H9 (cell line): ENCODE measurements at regions not wholly inside any gene's neighbourhood (a gene's known extent, or its start where the extent isn't known, plus 50 kb on each side); places are given as distances from the start of the nearest gene placed in this dataset.

Source experiments
- DNase-seq: peaks from one replicate; pipeline ENCODE4 v3.0.0-alpha.2; 2017
- H2AFZ ChIP-seq: one replicate; pipeline ENCODE4 v1.6.1; 2013; ENCODE audit warnings: mild to moderate bottlenecking, low read length, control low read depth, moderate library complexity
- H2AK5ac ChIP-seq: 2 replicates; pipeline ENCODE4 v1.6.1; 2013; ENCODE audit warnings: low read length, control low read depth, mixed read lengths; ENCODE audit not compliant: insufficient read length
- H2BK120ac ChIP-seq: one replicate; pipeline ENCODE4 v1.6.1; 2013; ENCODE audit warnings: low read depth, mild to moderate bottlenecking, low read length, control low read depth, inconsistent platforms; ENCODE audit not compliant: poor library complexity, severe bottlenecking
- H2BK12ac ChIP-seq: 2 replicates; pipeline ENCODE4 v1.6.1; 2013; ENCODE audit warnings: low read length, control low read depth, mixed read lengths, low read depth; ENCODE audit not compliant: insufficient read length
- H2BK15ac ChIP-seq: 2 replicates; pipeline ENCODE4 v1.6.1; 2013; ENCODE audit warnings: low read depth, low read length, control low read depth
- H2BK20ac ChIP-seq: one replicate; pipeline ENCODE4 v1.6.1; 2013; ENCODE audit warnings: low read depth, mild to moderate bottlenecking, low read length, control low read depth, inconsistent platforms; ENCODE audit not compliant: poor library complexity, severe bottlenecking
- H2BK5ac ChIP-seq: 2 replicates; pipeline ENCODE4 v1.6.1; 2013; ENCODE audit warnings: low read length, control low read depth, mixed read lengths; ENCODE audit not compliant: insufficient read length
- H3K14ac ChIP-seq: 2 replicates; pipeline ENCODE4 v1.6.1; 2013; ENCODE audit warnings: low read length, control low read depth; ENCODE audit not compliant: insufficient read depth
- H3K18ac ChIP-seq: 2 replicates; pipeline ENCODE4 v1.6.1; 2013; ENCODE audit warnings: low read depth, mild to moderate bottlenecking, mixed read lengths, low read length, control low read depth; ENCODE audit not compliant: insufficient read length
- H3K23ac ChIP-seq: 2 replicates; pipeline ENCODE4 v1.6.1; 2013; ENCODE audit warnings: low read length, control low read depth, mixed read lengths, low read depth; ENCODE audit not compliant: insufficient read length
- H3K23me2 ChIP-seq: 2 replicates; pipeline ENCODE4 v1.6.1; 2013; ENCODE audit warnings: low read depth, mild to moderate bottlenecking, mixed read lengths, low read length, control low read depth; ENCODE audit not compliant: insufficient read length, poor library complexity, severe bottlenecking
- H3K27ac ChIP-seq: 2 replicates; pipeline ENCODE4 v1.5.1; 2013; ENCODE audit warnings: low read length, control low read depth, mixed read lengths, low read depth; ENCODE audit not compliant: insufficient read length
- H3K27me3 ChIP-seq: 2 replicates; pipeline ENCODE4 v1.6.1; 2013; ENCODE audit warnings: low read length, control low read depth, inconsistent platforms; ENCODE audit not compliant: insufficient read depth
- H3K4ac ChIP-seq: 2 replicates; pipeline ENCODE4 v1.6.1; 2013; ENCODE audit warnings: low read depth, mild to moderate bottlenecking, control low read depth, inconsistent platforms, low read length, moderate library complexity
- H3K4me1 ChIP-seq: 2 replicates; pipeline ENCODE4 v1.6.1; 2013; ENCODE audit warnings: low read length, control low read depth, inconsistent platforms; ENCODE audit not compliant: insufficient read depth
- H3K4me2 ChIP-seq: 2 replicates; pipeline ENCODE4 v1.6.1; 2013; ENCODE audit warnings: low read length, control low read depth, mixed read lengths; ENCODE audit not compliant: insufficient read length, insufficient read depth
- H3K56ac ChIP-seq: 2 replicates; pipeline ENCODE4 v1.6.1; 2013; ENCODE audit warnings: low read depth, mild to moderate bottlenecking, mixed read lengths, low read length, control low read depth; ENCODE audit not compliant: insufficient read length
- H3K79me1 ChIP-seq: 2 replicates; pipeline ENCODE4 v1.6.1; 2013; ENCODE audit warnings: low read depth, mild to moderate bottlenecking, moderate library complexity, low read length, control low read depth, inconsistent platforms; ENCODE audit not compliant: insufficient read depth, poor library complexity, severe bottlenecking
- H3K79me2 ChIP-seq: 2 replicates; pipeline ENCODE4 v1.6.1; 2013; ENCODE audit warnings: low read length, control low read depth, inconsistent platforms; ENCODE audit not compliant: insufficient read depth
- H3K9ac ChIP-seq: 2 replicates; pipeline ENCODE4 v1.6.1; 2013; ENCODE audit warnings: low read length, control low read depth, mixed read lengths; ENCODE audit not compliant: insufficient read length; ENCODE audit errors: extremely low read depth
- H3K9me3 ChIP-seq: one replicate; pipeline ENCODE4 v1.6.1; 2013; ENCODE audit warnings: low read depth, low read length, inconsistent platforms; ENCODE audit not compliant: control insufficient read depth
- H3T11ph ChIP-seq: one replicate; pipeline ENCODE4 v1.6.1; 2013; ENCODE audit warnings: mild to moderate bottlenecking, low read length, control low read depth, inconsistent platforms
- H4K20me1 ChIP-seq: one replicate; pipeline ENCODE4 v1.6.1; 2013; ENCODE audit not compliant: control insufficient read depth, insufficient read length, insufficient read depth
- H4K5ac ChIP-seq: 2 replicates; pipeline ENCODE4 v1.6.1; 2013; ENCODE audit warnings: low read depth, mild to moderate bottlenecking, mixed read lengths, low read length, control low read depth; ENCODE audit not compliant: insufficient read length
- H4K8ac ChIP-seq: replicated peaks from 2 replicates; pipeline ENCODE4 v1.6.1; 2013; ENCODE audit warnings: low read length, control low read depth, mixed read lengths, low read depth; ENCODE audit not compliant: insufficient read length
- H4K91ac ChIP-seq: 2 replicates; pipeline ENCODE4 v1.6.1; 2013; ENCODE audit warnings: low read depth, mild to moderate bottlenecking, moderate library complexity, mixed read lengths, low read length, control low read depth; ENCODE audit not compliant: insufficient read length
- H3K27ac Mint-ChIP-seq, 3 experiments: 2 replicates in 2 of 3; 3 replicates in 1 of 3; pipeline ENCODE4 v1.8.0; 2020 to 2021; ENCODE audit warnings: mixed read lengths in 3 of 3, mild to moderate bottlenecking in 1 of 3, moderate library complexity in 1 of 3
- H3K27me3 Mint-ChIP-seq: 2 replicates; pipeline ENCODE4 v1.8.0; 2021; ENCODE audit warnings: low read depth, mild to moderate bottlenecking, moderate library complexity, mixed read lengths
- H3K36me3 Mint-ChIP-seq, 3 experiments: 2 replicates in 2 of 3; 3 replicates in 1 of 3; pipeline ENCODE4 v1.8.0; 2020 to 2021; ENCODE audit warnings: low read depth in 3 of 3, mixed read lengths in 3 of 3; ENCODE audit not compliant: insufficient read depth in 1 of 3
- H3K4me1 Mint-ChIP-seq, 2 experiments: 2 replicates each; pipeline ENCODE4 v1.8.0; 2020; ENCODE audit warnings: mixed read lengths in 2 of 2
- H3K4me3 Mint-ChIP-seq, 2 experiments: 2 replicates in 1 of 2; 3 replicates in 1 of 2; pipeline ENCODE4 v1.8.0; 2020 to 2021; ENCODE audit warnings: mild to moderate bottlenecking in 2 of 2, mixed read lengths in 2 of 2, moderate library complexity in 1 of 2
- H3K9me3 Mint-ChIP-seq, 2 experiments: 2 replicates in 1 of 2; 3 replicates in 1 of 2; pipeline ENCODE4 v1.8.0; 2020; ENCODE audit warnings: mild to moderate bottlenecking in 2 of 2, mixed read lengths in 2 of 2, moderate library complexity in 1 of 2
- WGBS: extraction: QIAGEN DNeasy Blood & Tissue Kit; methylation state at CpG from one replicate; pipeline ENCODE4 v1.1.7; 2013; ENCODE audit warnings: missing lambda C conversion rate, low lambda C conversion rate, mixed read lengths; ENCODE audit not compliant: insufficient read length; ENCODE audit errors: extremely low coverage; 5-methylcytosine and 5-hydroxymethylcytosine counted together
- TF ChIP-seq, protein P1 (sequence below): fragments of 200-600 bp; sonication (generic); conservative IDR thresholded peaks from 3 replicates; pipeline ENCODE4 v1.8.0; 2021; ENCODE audit warnings: antibody characterized with exemption, mild to moderate bottlenecking

DNA sequence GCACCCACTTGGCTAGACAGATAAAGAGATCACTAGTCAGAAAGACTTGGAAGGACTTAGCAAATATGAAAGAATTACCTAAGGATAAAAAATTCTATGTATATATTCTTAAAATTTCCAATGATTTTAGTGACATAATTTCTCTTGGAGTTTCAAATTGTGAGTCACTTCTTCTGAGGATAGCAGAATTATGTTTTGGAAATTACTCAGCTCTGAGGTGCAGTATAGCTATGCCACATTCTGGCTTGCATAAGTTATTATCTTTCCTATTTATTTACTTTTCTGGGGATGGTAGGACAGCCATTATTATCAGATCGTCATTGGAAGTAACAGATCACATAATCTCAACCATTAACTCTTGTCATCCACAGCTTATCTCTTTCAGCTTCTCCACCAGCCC lies 853.5 kb downstream of the TRIML1 start:
- Mint-ChIP-seq H3K27ac (no peak overlapping the region), H3K4me3 (no peak overlapping the region), H3K27me3 (no peaks in the 10 kb centered on the region), H3K36me3 (peaks cover 0 to 10% (median 0%) of the 10 kb centered on the region in 3 experiments; a peak in 2 of 7 replicates), H3K4me1 (peaks cover 2 to 8% of the 10 kb centered on the region in 2 experiments), H3K9me3 (peaks cover 0 to 4% of the 10 kb centered on the region in 2 experiments; a peak in 1 of 5 replicates)
- H2AK5ac ChIP-seq, result no peak overlapping the region
- no peak overlapping the region for H4K91ac ChIP-seq
- WGBS, result no CpG with 5 or more reads among the region's 1 CpG
- no peak overlapping the region for H3K4ac ChIP-seq
- H2BK20ac ChIP-seq, result no peak overlapping the region
- H3K27me3 ChIP-seq, result no peaks in the 10 kb centered on the region
- H3K9me3 ChIP-seq, result no peaks in the 10 kb centered on the region
- H2AFZ ChIP-seq, result no peak overlapping the region
- H3K23me2 ChIP-seq, result no peaks in the 10 kb centered on the region
- no peak overlapping the region for H3K9ac ChIP-seq
- H4K5ac ChIP-seq, result no peak overlapping the region
- no peak overlapping the region for H2BK5ac ChIP-seq
- H3K27ac ChIP-seq, result no peak overlapping the region
- no peaks in the 10 kb centered on the region for H3K4me1 ChIP-seq
- H3K23ac ChIP-seq, result no peak overlapping the region
- H3K56ac ChIP-seq, result no peak overlapping the region
- H3K79me2 ChIP-seq, result no peaks in the 10 kb centered on the region
- DNase-seq, result no peak
- no peak overlapping the region for H3K18ac ChIP-seq
- H2BK15ac ChIP-seq, result no peak overlapping the region
- no peak overlapping the region for H2BK12ac ChIP-seq
- no peak overlapping the region for H3K4me2 ChIP-seq
- TF ChIP-seq, protein P1, sequence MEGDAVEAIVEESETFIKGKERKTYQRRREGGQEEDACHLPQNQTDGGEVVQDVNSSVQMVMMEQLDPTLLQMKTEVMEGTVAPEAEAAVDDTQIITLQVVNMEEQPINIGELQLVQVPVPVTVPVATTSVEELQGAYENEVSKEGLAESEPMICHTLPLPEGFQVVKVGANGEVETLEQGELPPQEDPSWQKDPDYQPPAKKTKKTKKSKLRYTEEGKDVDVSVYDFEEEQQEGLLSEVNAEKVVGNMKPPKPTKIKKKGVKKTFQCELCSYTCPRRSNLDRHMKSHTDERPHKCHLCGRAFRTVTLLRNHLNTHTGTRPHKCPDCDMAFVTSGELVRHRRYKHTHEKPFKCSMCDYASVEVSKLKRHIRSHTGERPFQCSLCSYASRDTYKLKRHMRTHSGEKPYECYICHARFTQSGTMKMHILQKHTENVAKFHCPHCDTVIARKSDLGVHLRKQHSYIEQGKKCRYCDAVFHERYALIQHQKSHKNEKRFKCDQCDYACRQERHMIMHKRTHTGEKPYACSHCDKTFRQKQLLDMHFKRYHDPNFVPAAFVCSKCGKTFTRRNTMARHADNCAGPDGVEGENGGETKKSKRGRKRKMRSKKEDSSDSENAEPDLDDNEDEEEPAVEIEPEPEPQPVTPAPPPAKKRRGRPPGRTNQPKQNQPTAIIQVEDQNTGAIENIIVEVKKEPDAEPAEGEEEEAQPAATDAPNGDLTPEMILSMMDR, result no peak
- H3K14ac ChIP-seq, result no peak overlapping the region
- no peak overlapping the region for H3T11ph ChIP-seq
- no peak overlapping the region for H2BK120ac ChIP-seq
- H4K8ac ChIP-seq, result no peak overlapping the region
- H4K20me1 ChIP-seq, result no peaks in the 10 kb centered on the region
- H3K79me1 ChIP-seq, result no peaks in the 10 kb centered on the region
